HG03520 (cell line): ENCODE measurements at regions not wholly inside any gene's neighbourhood (a gene's known extent, or its start where the extent isn't known, plus 50 kb on each side); places are given as distances from the start of the nearest gene placed in this dataset.

ENCODE experiments used
- ATAC-seq: cut with Tn5 transposase; IDR thresholded peaks from one replicate; pipeline ENCODE4 v1.9.1; 2021; ENCODE audit warnings: mild to moderate bottlenecking, moderate library complexity; ENCODE audit not compliant: unreplicated experiment

- ATAC-seq: no peak
Observed at GRCh38 chr7:17155529-17155928, 142.9 kb upstream of the AHR start.

- ATAC-seq: no peak
Observed at GRCh38 chr7:17158261-17158660, 140.2 kb upstream of the AHR start.

- peak; percentile 94 for ATAC-seq
Observed at GRCh38 chr7:17159500-17160037, 138.9 kb upstream of the AHR start.

- ATAC-seq: peak; percentile 96
Observed at GRCh38 chr7:17166824-17167379, 131.6 kb upstream of the AHR start.

- no peak for ATAC-seq
Observed at GRCh38 chr7:17168416-17168815, 130.0 kb upstream of the AHR start.

GRCh38 chr7:17171427-17171826, 127.0 kb upstream of the AHR start:
- no peak for ATAC-seq

GRCh38 chr7:17176371-17177032, 122.0 kb upstream of the AHR start:
- no peak for ATAC-seq

GRCh38 chr7:17178545-17178944, 119.9 kb upstream of the AHR start:
- no peak for ATAC-seq

GRCh38 chr7:17181482-17181881, 117.0 kb upstream of the AHR start:
- no peak for ATAC-seq

GRCh38 chr7:17183630-17184328, 114.7 kb upstream of the AHR start:
- no peak for ATAC-seq

GRCh38 chr7:17184805-17185689, 113.4 kb upstream of the AHR start:
- ATAC-seq: no peak

GRCh38 chr7:17185690-17186070, 112.8 kb upstream of the AHR start:
- ATAC-seq: peak; percentile 98

- no peak for ATAC-seq
Observed at GRCh38 chr7:17186745-17187530, 111.5 kb upstream of the AHR start.

- ATAC-seq: no peak
Observed at GRCh38 chr7:17194656-17195055, 103.8 kb upstream of the AHR start.

GRCh38 chr7:17195576-17195975, 102.9 kb upstream of the AHR start:
- ATAC-seq: peak; percentile 90

GRCh38 chr7:17205910-17206309, 92.5 kb upstream of the AHR start:
- ATAC-seq: no peak

- ATAC-seq: no peak
Observed at GRCh38 chr7:17206349-17206905, 92.0 kb upstream of the AHR start.

GRCh38 chr7:17207220-17207619, 91.2 kb upstream of the AHR start:
- no peak for ATAC-seq

GRCh38 chr7:17209101-17209500, 89.4 kb upstream of the AHR start:
- ATAC-seq: no peak

- no peak for ATAC-seq
Observed at GRCh38 chr7:17211307-17211836, 87.1 kb upstream of the AHR start.
